H1 (cell line): ENCODE measurements at regions not wholly inside any gene's neighbourhood (a gene's known extent, or its start where the extent isn't known, plus 50 kb on each side); places are given as distances from the start of the nearest gene placed in this dataset.

Experiments used
- CTCF ChIA-PET: fragments of 300-600 bp; sonication (Branson Sonifier 250); formaldehyde crosslinking; loops from one replicate; lab custom pipeline; 2021; ENCODE audit not compliant: partially characterized antibody; lab: Charles Lee
- POLR2A ChIA-PET: fragments of 300-600 bp; sonication (Branson Sonifier 250); formaldehyde crosslinking; loops from one replicate; lab custom pipeline; 2021; ENCODE audit warnings: inconsistent platforms; ENCODE audit not compliant: partially characterized antibody; lab: Charles Lee
- DNase-seq, 2 experiments: peaks; one replicate each; pipeline versions ENCODE4 v3.0.0 to v3.0.0-alpha.2; 2010 to 2022; ENCODE audit warnings: low spot score in 2 of 2, low read depth in 1 of 2, mixed read lengths in 1 of 2
- FAIRE-seq: peaks from 2 replicates; lab custom pipeline; 2011; peaks lifted over from hg19 to GRCh38; lab: Jason Lieb, UNC
- H2AFZ ChIP-seq: 2 replicates; pipeline ENCODE4 v1.8.1; 2012; ENCODE audit warnings: low read length, inconsistent platforms
- H2AK5ac ChIP-seq: 2 replicates; pipeline ENCODE4 v1.6.1; 2013; ENCODE audit warnings: low read depth, low read length
- H2BK120ac ChIP-seq: replicated peaks from 2 replicates; pipeline ENCODE3; 2013; ENCODE audit warnings: low read depth, low read length, inconsistent platforms
- H2BK12ac ChIP-seq: 2 replicates; pipeline ENCODE4 v1.6.1; 2013; ENCODE audit warnings: low read depth, low read length
- H2BK15ac ChIP-seq: 2 replicates; pipeline ENCODE4 v1.6.1; 2013; ENCODE audit warnings: low read length
- H2BK20ac ChIP-seq: 2 replicates; pipeline ENCODE4 v1.6.1; 2013; ENCODE audit warnings: low read length
- H2BK5ac ChIP-seq: 2 replicates; pipeline ENCODE4 v1.6.1; 2013; ENCODE audit warnings: low read depth, low read length
- H3K14ac ChIP-seq: 2 replicates; pipeline ENCODE4 v1.6.1; 2013; ENCODE audit warnings: inconsistent platforms; ENCODE audit not compliant: insufficient read length
- H3K18ac ChIP-seq: 2 replicates; pipeline ENCODE4 v1.6.1; 2013; ENCODE audit warnings: low read length; ENCODE audit errors: extremely low read depth
- H3K23ac ChIP-seq: 2 replicates; pipeline ENCODE4 v1.6.1; 2013; ENCODE audit warnings: inconsistent platforms; ENCODE audit not compliant: insufficient read length
- H3K23me2 ChIP-seq: 2 replicates; pipeline ENCODE4 v1.6.1; 2013; ENCODE audit warnings: low read depth, low read length
- H3K27ac ChIP-seq: 2 replicates; pipeline ENCODE4 v1.6.1; 2011; ENCODE audit warnings: low read depth, low read length, inconsistent platforms
- H3K27me3 ChIP-seq, 4 experiments: replicated peaks in 1 of 4; 1 replicate in 1 of 4; 2 replicates in 3 of 4; pipeline versions ENCODE4 v1.6.1 to v1.8.1; 2011 to 2013; ENCODE audit warnings: low read length in 3 of 4, mild to moderate bottlenecking in 3 of 4, inconsistent platforms in 2 of 4, mixed read lengths in 2 of 4, moderate library complexity in 1 of 4; ENCODE audit not compliant: control insufficient read depth in 3 of 4, insufficient read depth in 3 of 4; ENCODE audit errors: extremely low read depth in 1 of 4
- H3K36me3 ChIP-seq, 4 experiments: 2 replicates each; pipeline versions ENCODE4 v1.6.1 to v1.8.1; 2011 to 2013; ENCODE audit warnings: mild to moderate bottlenecking in 4 of 4, low read length in 3 of 4, moderate library complexity in 2 of 4, control low read depth in 1 of 4, inconsistent platforms in 1 of 4; ENCODE audit not compliant: insufficient read depth in 4 of 4, control insufficient read depth in 2 of 4
- H3K4ac ChIP-seq: replicated peaks from 2 replicates; pipeline ENCODE3; 2013; ENCODE audit warnings: low read length, low read depth, mixed read lengths, inconsistent platforms; ENCODE audit not compliant: insufficient read length
- H3K4me1 ChIP-seq, 4 experiments: replicated peaks in 1 of 4; 1 replicate in 1 of 4; 2 replicates in 3 of 4; pipeline versions ENCODE4 v1.6.1 to v1.8.1; 2011 to 2013; ENCODE audit warnings: low read length in 3 of 4, inconsistent platforms in 2 of 4, mixed read lengths in 1 of 4; ENCODE audit not compliant: insufficient read depth in 4 of 4, control insufficient read depth in 3 of 4
- H3K4me2 ChIP-seq, 2 experiments: 2 replicates each; pipeline versions ENCODE4 v1.6.1 to v1.8.1; 2011 to 2013; ENCODE audit warnings: low read depth in 2 of 2, low read length in 2 of 2, control low read depth in 1 of 2, inconsistent platforms in 1 of 2, mild to moderate bottlenecking in 1 of 2; ENCODE audit not compliant: insufficient read depth in 1 of 2
- H3K4me3 ChIP-seq, 4 experiments: fragments of 200-600, 300-600 bp in 1 of 4; sonication (generic), shearing (Covaris generic), sonication (Bioruptor Twin) in 1 of 4; 2 replicates each; pipeline versions ENCODE4 v1.5.1 to v1.8.1; 2011 to 2016; ENCODE audit warnings: low read length in 4 of 4, low read depth in 3 of 4, control low read depth in 2 of 4, inconsistent platforms in 2 of 4, mild to moderate bottlenecking in 2 of 4, mixed read lengths in 1 of 4, moderate library complexity in 1 of 4; ENCODE audit not compliant: insufficient read depth in 2 of 4; ENCODE audit errors: extremely low read depth in 1 of 4
- H3K56ac ChIP-seq: replicated peaks from 2 replicates; pipeline ENCODE3; 2013; ENCODE audit warnings: low read depth, mild to moderate bottlenecking, mixed read lengths, low read length, inconsistent platforms; ENCODE audit not compliant: insufficient read length
- H3K79me1 ChIP-seq: 2 replicates; pipeline ENCODE4 v1.6.1; 2013; ENCODE audit warnings: low read depth, low read length, control low read depth
- H3K79me2 ChIP-seq, 2 experiments: 2 replicates each; pipeline versions ENCODE4 v1.6.1 to v1.8.1; 2012 to 2013; ENCODE audit warnings: low read length in 2 of 2, mild to moderate bottlenecking in 2 of 2, inconsistent platforms in 1 of 2; ENCODE audit not compliant: insufficient read depth in 2 of 2, control insufficient read depth in 1 of 2
- H3K9ac ChIP-seq, 4 experiments: replicated peaks in 1 of 4; 1 replicate in 1 of 4; 2 replicates in 3 of 4; pipeline versions ENCODE4 v1.6.1 to v1.8.1; 2011 to 2013; ENCODE audit warnings: low read depth in 3 of 4, low read length in 3 of 4, control low read depth in 2 of 4, mild to moderate bottlenecking in 2 of 4, moderate library complexity in 2 of 4, inconsistent platforms in 1 of 4; ENCODE audit errors: extremely low read depth in 1 of 4
- H3K9me3 ChIP-seq, 2 experiments: 2 replicates each; pipeline versions ENCODE4 v1.6.1 to v1.8.1; 2012 to 2013; ENCODE audit warnings: mild to moderate bottlenecking in 2 of 2, moderate library complexity in 2 of 2, control low read depth in 1 of 2, inconsistent platforms in 1 of 2, low read depth in 1 of 2, low read length in 1 of 2, mixed read lengths in 1 of 2; ENCODE audit not compliant: insufficient read depth in 2 of 2
- H4K20me1 ChIP-seq, 2 experiments: replicated peaks in 1 of 2; 2 replicates each; pipeline versions ENCODE3 to v1.8.1; 2011 to 2013; ENCODE audit warnings: inconsistent platforms in 2 of 2, low read length in 2 of 2, mild to moderate bottlenecking in 1 of 2; ENCODE audit not compliant: insufficient read depth in 2 of 2, control insufficient read depth in 1 of 2
- H4K5ac ChIP-seq: 2 replicates; pipeline ENCODE4 v1.6.1; 2013; ENCODE audit warnings: low read length, low read depth, mixed read lengths, inconsistent platforms; ENCODE audit not compliant: insufficient read length
- H4K8ac ChIP-seq: 2 replicates; pipeline ENCODE4 v1.8.0; 2013; ENCODE audit warnings: mild to moderate bottlenecking, moderate library complexity, low read length, inconsistent platforms; ENCODE audit not compliant: insufficient read depth; ENCODE audit errors: extremely low read depth
- H4K91ac ChIP-seq: replicated peaks from 2 replicates; pipeline ENCODE3; 2013; ENCODE audit warnings: low read length, mixed read lengths, inconsistent platforms; ENCODE audit not compliant: insufficient read length
- ASH2L ChIP-seq: fragments of 200-600, 300-600 bp; sonication (generic); IDR thresholded peaks from one replicate; pipeline ENCODE4 v1.7.1; 2017; ENCODE audit warnings: low read length
- BRCA1 ChIP-seq: IDR thresholded peaks from 2 replicates; pipeline ENCODE4 v1.6.1; 2012; ENCODE audit warnings: low read depth, low read length, improper control_type of control experiment
- CBX5 ChIP-seq: fragments of 300-800, 300-1000 bp; sonication (generic); IDR thresholded peaks from 2 replicates; pipeline ENCODE4 v1.7.1; 2016; ENCODE audit warnings: antibody characterized with exemption, low read length, low read depth
- CBX8 ChIP-seq: fragments of 300-800, 300-1000 bp; sonication (generic); IDR thresholded peaks from 2 replicates; pipeline ENCODE4 v1.7.1; 2016; ENCODE audit warnings: low read depth, low read length, borderline replicate concordance
- CEBPB ChIP-seq: IDR thresholded peaks from 2 replicates; pipeline ENCODE4 v1.6.1; 2012; ENCODE audit warnings: low read depth, low read length
- JUN ChIP-seq: IDR thresholded peaks from 2 replicates; pipeline ENCODE4 v1.6.1; 2011; ENCODE audit warnings: low read depth, mild to moderate bottlenecking, improper control_type of control experiment, low read length
- NRF1 ChIP-seq: IDR thresholded peaks from 2 replicates; pipeline ENCODE4 v1.6.1; 2011; ENCODE audit warnings: mild to moderate bottlenecking, low read depth, low read length, improper control_type of control experiment
- SIX5 ChIP-seq: IDR thresholded peaks from 2 replicates; pipeline ENCODE4 v1.6.1; 2011; ENCODE audit warnings: mild to moderate bottlenecking, low read depth, low read length
- SUZ12 ChIP-seq: fragments of 200-600 bp; sonication (generic); IDR thresholded peaks from 2 replicates; pipeline ENCODE4 v1.6.1; 2012; ENCODE audit warnings: mild to moderate bottlenecking, inconsistent platforms, low read length, moderate library complexity, mixed read lengths
- TAF7 ChIP-seq: optimal IDR thresholded peaks from 2 replicates; pipeline ENCODE3; 2011; ENCODE audit warnings: low read depth, mild to moderate bottlenecking, inconsistent platforms, low read length, moderate library complexity, borderline replicate concordance
- WGBS, 2 experiments: shearing (Covaris generic) in 1 of 2; methylation state at CpG; one replicate each; pipeline versions ENCODE4 v1.1.6 to v1.1.7; 2013 to 2015; ENCODE audit warnings: low lambda C conversion rate in 2 of 2, mixed read lengths in 2 of 2, inconsistent platforms in 1 of 2, low coverage in 1 of 2, missing lambda C conversion rate in 1 of 2; ENCODE audit not compliant: insufficient replicate concordance in 2 of 2, insufficient coverage in 1 of 2, insufficient read length in 1 of 2; ENCODE audit errors: extremely low coverage in 1 of 2, missing lambda C conversion rate in 1 of 2; 5-methylcytosine and 5-hydroxymethylcytosine counted together

GRCh38 chr16:55018881-55019280 lies 88.2 kb downstream of the IRX5 start:
- POLR2A ChIA-PET, result no interaction called here
- 88% methylated on average over 21 of the region's 24 CpGs; no CpG with 5 or more reads in 1 of the 2 experiments for WGBS, 2 experiments

More at GRCh38 chr16:55018881-55019280, 88.2 kb downstream of the IRX5 start:
- no peak for DNase-seq
- TF ChIP-seq JUN (no peak), CBX5 (no peak), BRCA1 (no peak), CEBPB (no peak), SUZ12 (no peak), SIX5 (no peak), TAF7 (no peak), ASH2L (no peak), NRF1 (no peak), CBX8 (no peak)
- H2AFZ ChIP-seq, result no peak overlapping the region
- H3K4me1 ChIP-seq, result no peaks in the 10 kb centered on the region
- no peak overlapping the region for H2BK5ac ChIP-seq
- peaks cover 9% of the 10 kb centered on the region; the same call in 1 of the 2 replicates for H3K23me2 ChIP-seq
- H4K91ac ChIP-seq, result no peak overlapping the region
- no peak overlapping the region for H3K27ac ChIP-seq
- H3K14ac ChIP-seq, result no peak overlapping the region
- H3K9me3 ChIP-seq, result peaks cover 0 to 5% of the 10 kb centered on the region in 2 experiments; a peak in 1 of 4 replicates
- H3K4ac ChIP-seq, result no peak overlapping the region
- no peak overlapping the region for H2BK15ac ChIP-seq
- H3K4me2 ChIP-seq, result no peak overlapping the region
- no peak overlapping the region for H3K9ac ChIP-seq
- peaks cover 0 to 8% of the 10 kb centered on the region in 2 experiments for H4K20me1 ChIP-seq
- H4K8ac ChIP-seq, result no peak overlapping the region
- H3K56ac ChIP-seq, result no peak overlapping the region
- H2BK20ac ChIP-seq, result no peak overlapping the region
- H3K23ac ChIP-seq, result no peak overlapping the region
- H2AK5ac ChIP-seq, result no peak overlapping the region
- H2BK12ac ChIP-seq, result no peak overlapping the region
- no peak for FAIRE-seq
- no peak overlapping the region for H3K18ac ChIP-seq
- H3K4me3 ChIP-seq, result no peak overlapping the region
- no peak overlapping the region for H4K5ac ChIP-seq
- H3K27me3 ChIP-seq, result no peaks in the 10 kb centered on the region; a peak in 1 of 7 replicates
- CTCF ChIA-PET, result interaction anchor here (1.1 kb wide), 1 partner anchor 28 kb away, joined by 3 read pairs; no protein-coding TSS in a partner anchor
- H3K36me3 ChIP-seq, result no peaks in the 10 kb centered on the region; a peak in 1 of 8 replicates
- no peaks in the 10 kb centered on the region for H3K79me2 ChIP-seq
- H2BK120ac ChIP-seq, result no peak overlapping the region
- no peaks in the 10 kb centered on the region for H3K79me1 ChIP-seq
